H1 (cell line): ENCODE measurements at regions not wholly inside any gene's neighbourhood (a gene's known extent, or its start where the extent isn't known, plus 50 kb on each side); places are given as distances from the start of the nearest gene placed in this dataset.
A peak's percentile ranks its signal among the peaks of the same experiment; 100 is the strongest.

ENCODE experiments used
- CTCF ChIA-PET: fragments of 300-600 bp; sonication (Branson Sonifier 250); formaldehyde crosslinking; loops from one replicate; lab custom pipeline; 2021; ENCODE audit not compliant: partially characterized antibody; lab: Charles Lee
- POLR2A ChIA-PET: fragments of 300-600 bp; sonication (Branson Sonifier 250); formaldehyde crosslinking; loops from one replicate; lab custom pipeline; 2021; ENCODE audit warnings: inconsistent platforms; ENCODE audit not compliant: partially characterized antibody; lab: Charles Lee
- DNase-seq, 2 experiments: peaks; one replicate each; pipeline versions ENCODE4 v3.0.0 to v3.0.0-alpha.2; 2010 to 2022; ENCODE audit warnings: low spot score in 2 of 2, low read depth in 1 of 2, mixed read lengths in 1 of 2
- FAIRE-seq: peaks from 2 replicates; lab custom pipeline; 2011; peaks lifted over from hg19 to GRCh38; lab: Jason Lieb, UNC
- H2AFZ ChIP-seq: 2 replicates; pipeline ENCODE4 v1.8.1; 2012; ENCODE audit warnings: low read length, inconsistent platforms
- H2AK5ac ChIP-seq: 2 replicates; pipeline ENCODE4 v1.6.1; 2013; ENCODE audit warnings: low read depth, low read length
- H2BK120ac ChIP-seq: replicated peaks from 2 replicates; pipeline ENCODE3; 2013; ENCODE audit warnings: low read depth, low read length, inconsistent platforms
- H2BK12ac ChIP-seq: 2 replicates; pipeline ENCODE4 v1.6.1; 2013; ENCODE audit warnings: low read depth, low read length
- H2BK15ac ChIP-seq: 2 replicates; pipeline ENCODE4 v1.6.1; 2013; ENCODE audit warnings: low read length
- H2BK20ac ChIP-seq: 2 replicates; pipeline ENCODE4 v1.6.1; 2013; ENCODE audit warnings: low read length
- H2BK5ac ChIP-seq: 2 replicates; pipeline ENCODE4 v1.6.1; 2013; ENCODE audit warnings: low read depth, low read length
- H3K14ac ChIP-seq: 2 replicates; pipeline ENCODE4 v1.6.1; 2013; ENCODE audit warnings: inconsistent platforms; ENCODE audit not compliant: insufficient read length
- H3K18ac ChIP-seq: 2 replicates; pipeline ENCODE4 v1.6.1; 2013; ENCODE audit warnings: low read length; ENCODE audit errors: extremely low read depth
- H3K23ac ChIP-seq: 2 replicates; pipeline ENCODE4 v1.6.1; 2013; ENCODE audit warnings: inconsistent platforms; ENCODE audit not compliant: insufficient read length
- H3K23me2 ChIP-seq: 2 replicates; pipeline ENCODE4 v1.6.1; 2013; ENCODE audit warnings: low read depth, low read length
- H3K27ac ChIP-seq: 2 replicates; pipeline ENCODE4 v1.6.1; 2011; ENCODE audit warnings: low read depth, low read length, inconsistent platforms
- H3K27me3 ChIP-seq, 4 experiments: replicated peaks in 1 of 4; 1 replicate in 1 of 4; 2 replicates in 3 of 4; pipeline versions ENCODE4 v1.6.1 to v1.8.1; 2011 to 2013; ENCODE audit warnings: low read length in 3 of 4, mild to moderate bottlenecking in 3 of 4, inconsistent platforms in 2 of 4, mixed read lengths in 2 of 4, moderate library complexity in 1 of 4; ENCODE audit not compliant: control insufficient read depth in 3 of 4, insufficient read depth in 3 of 4; ENCODE audit errors: extremely low read depth in 1 of 4
- H3K36me3 ChIP-seq, 4 experiments: 2 replicates each; pipeline versions ENCODE4 v1.6.1 to v1.8.1; 2011 to 2013; ENCODE audit warnings: mild to moderate bottlenecking in 4 of 4, low read length in 3 of 4, moderate library complexity in 2 of 4, control low read depth in 1 of 4, inconsistent platforms in 1 of 4; ENCODE audit not compliant: insufficient read depth in 4 of 4, control insufficient read depth in 2 of 4
- H3K4ac ChIP-seq: replicated peaks from 2 replicates; pipeline ENCODE3; 2013; ENCODE audit warnings: low read length, low read depth, mixed read lengths, inconsistent platforms; ENCODE audit not compliant: insufficient read length
- H3K4me1 ChIP-seq, 4 experiments: replicated peaks in 1 of 4; 1 replicate in 1 of 4; 2 replicates in 3 of 4; pipeline versions ENCODE4 v1.6.1 to v1.8.1; 2011 to 2013; ENCODE audit warnings: low read length in 3 of 4, inconsistent platforms in 2 of 4, mixed read lengths in 1 of 4; ENCODE audit not compliant: insufficient read depth in 4 of 4, control insufficient read depth in 3 of 4
- H3K4me2 ChIP-seq, 2 experiments: 2 replicates each; pipeline versions ENCODE4 v1.6.1 to v1.8.1; 2011 to 2013; ENCODE audit warnings: low read depth in 2 of 2, low read length in 2 of 2, control low read depth in 1 of 2, inconsistent platforms in 1 of 2, mild to moderate bottlenecking in 1 of 2; ENCODE audit not compliant: insufficient read depth in 1 of 2
- H3K4me3 ChIP-seq, 4 experiments: fragments of 200-600, 300-600 bp in 1 of 4; sonication (generic), shearing (Covaris generic), sonication (Bioruptor Twin) in 1 of 4; 2 replicates each; pipeline versions ENCODE4 v1.5.1 to v1.8.1; 2011 to 2016; ENCODE audit warnings: low read length in 4 of 4, low read depth in 3 of 4, control low read depth in 2 of 4, inconsistent platforms in 2 of 4, mild to moderate bottlenecking in 2 of 4, mixed read lengths in 1 of 4, moderate library complexity in 1 of 4; ENCODE audit not compliant: insufficient read depth in 2 of 4; ENCODE audit errors: extremely low read depth in 1 of 4
- H3K56ac ChIP-seq: replicated peaks from 2 replicates; pipeline ENCODE3; 2013; ENCODE audit warnings: low read depth, mild to moderate bottlenecking, mixed read lengths, low read length, inconsistent platforms; ENCODE audit not compliant: insufficient read length
- H3K79me1 ChIP-seq: 2 replicates; pipeline ENCODE4 v1.6.1; 2013; ENCODE audit warnings: low read depth, low read length, control low read depth
- H3K79me2 ChIP-seq, 2 experiments: 2 replicates each; pipeline versions ENCODE4 v1.6.1 to v1.8.1; 2012 to 2013; ENCODE audit warnings: low read length in 2 of 2, mild to moderate bottlenecking in 2 of 2, inconsistent platforms in 1 of 2; ENCODE audit not compliant: insufficient read depth in 2 of 2, control insufficient read depth in 1 of 2
- H3K9ac ChIP-seq, 4 experiments: replicated peaks in 1 of 4; 1 replicate in 1 of 4; 2 replicates in 3 of 4; pipeline versions ENCODE4 v1.6.1 to v1.8.1; 2011 to 2013; ENCODE audit warnings: low read depth in 3 of 4, low read length in 3 of 4, control low read depth in 2 of 4, mild to moderate bottlenecking in 2 of 4, moderate library complexity in 2 of 4, inconsistent platforms in 1 of 4; ENCODE audit errors: extremely low read depth in 1 of 4
- H3K9me3 ChIP-seq, 2 experiments: 2 replicates each; pipeline versions ENCODE4 v1.6.1 to v1.8.1; 2012 to 2013; ENCODE audit warnings: mild to moderate bottlenecking in 2 of 2, moderate library complexity in 2 of 2, control low read depth in 1 of 2, inconsistent platforms in 1 of 2, low read depth in 1 of 2, low read length in 1 of 2, mixed read lengths in 1 of 2; ENCODE audit not compliant: insufficient read depth in 2 of 2
- H4K20me1 ChIP-seq, 2 experiments: replicated peaks in 1 of 2; 2 replicates each; pipeline versions ENCODE3 to v1.8.1; 2011 to 2013; ENCODE audit warnings: inconsistent platforms in 2 of 2, low read length in 2 of 2, mild to moderate bottlenecking in 1 of 2; ENCODE audit not compliant: insufficient read depth in 2 of 2, control insufficient read depth in 1 of 2
- H4K5ac ChIP-seq: 2 replicates; pipeline ENCODE4 v1.6.1; 2013; ENCODE audit warnings: low read length, low read depth, mixed read lengths, inconsistent platforms; ENCODE audit not compliant: insufficient read length
- H4K8ac ChIP-seq: 2 replicates; pipeline ENCODE4 v1.8.0; 2013; ENCODE audit warnings: mild to moderate bottlenecking, moderate library complexity, low read length, inconsistent platforms; ENCODE audit not compliant: insufficient read depth; ENCODE audit errors: extremely low read depth
- H4K91ac ChIP-seq: replicated peaks from 2 replicates; pipeline ENCODE3; 2013; ENCODE audit warnings: low read length, mixed read lengths, inconsistent platforms; ENCODE audit not compliant: insufficient read length
- BRCA1 ChIP-seq: IDR thresholded peaks from 2 replicates; pipeline ENCODE4 v1.6.1; 2012; ENCODE audit warnings: low read depth, low read length, improper control_type of control experiment
- CBX8 ChIP-seq: fragments of 300-800, 300-1000 bp; sonication (generic); IDR thresholded peaks from 2 replicates; pipeline ENCODE4 v1.7.1; 2016; ENCODE audit warnings: low read depth, low read length, borderline replicate concordance
- EP300 ChIP-seq, 2 experiments: IDR thresholded peaks; 1 replicate in 1 of 2; 2 replicates in 1 of 2; pipeline ENCODE4 v1.6.1; 2011 to 2012; ENCODE audit warnings: low read depth in 2 of 2, low read length in 2 of 2, mild to moderate bottlenecking in 2 of 2, borderline replicate concordance in 1 of 2, inconsistent platforms in 1 of 2, moderate library complexity in 1 of 2
- GABPA ChIP-seq: IDR thresholded peaks from 2 replicates; pipeline ENCODE4 v1.6.1; 2011; ENCODE audit warnings: mild to moderate bottlenecking, low read length, moderate library complexity, borderline replicate concordance; ENCODE audit not compliant: insufficient read depth
- GTF2F1 ChIP-seq: IDR thresholded peaks from 2 replicates; pipeline ENCODE4 v1.6.1; 2012; ENCODE audit warnings: low read depth, low read length, improper control_type of control experiment, borderline replicate concordance
- POLR2A ChIP-seq, 2 experiments: IDR thresholded peaks; 1 replicate in 1 of 2; 2 replicates in 1 of 2; pipeline ENCODE4 v1.6.1; 2011; ENCODE audit warnings: low read depth in 2 of 2, low read length in 2 of 2, mild to moderate bottlenecking in 2 of 2; ENCODE audit errors: control extremely low read depth in 1 of 2
- POLR2AphosphoS5 ChIP-seq: IDR thresholded peaks from 2 replicates; pipeline ENCODE4 v1.6.1; 2011; ENCODE audit warnings: low read depth, low read length
- POU5F1 ChIP-seq: IDR thresholded peaks from 2 replicates; pipeline ENCODE4 v1.6.1; 2011; ENCODE audit warnings: low read depth, mild to moderate bottlenecking, low read length, moderate library complexity
- RBBP5 ChIP-seq: IDR thresholded peaks from 2 replicates; pipeline ENCODE4 v1.7.1; 2012; ENCODE audit warnings: low read depth, mild to moderate bottlenecking, inconsistent platforms, low read length, moderate library complexity, borderline replicate concordance
- RFX5 ChIP-seq: IDR thresholded peaks from 2 replicates; pipeline ENCODE4 v1.6.1; 2011; ENCODE audit warnings: low read depth, low read length, improper control_type of control experiment, borderline replicate concordance
- YY1 ChIP-seq: IDR thresholded peaks from 2 replicates; pipeline ENCODE4 v1.6.1; 2011; ENCODE audit warnings: low read depth, mild to moderate bottlenecking, low read length
- WGBS, 2 experiments: shearing (Covaris generic) in 1 of 2; methylation state at CpG; one replicate each; pipeline versions ENCODE4 v1.1.6 to v1.1.7; 2013 to 2015; ENCODE audit warnings: low lambda C conversion rate in 2 of 2, mixed read lengths in 2 of 2, inconsistent platforms in 1 of 2, low coverage in 1 of 2, missing lambda C conversion rate in 1 of 2; ENCODE audit not compliant: insufficient replicate concordance in 2 of 2, insufficient coverage in 1 of 2, insufficient read length in 1 of 2; ENCODE audit errors: extremely low coverage in 1 of 2, missing lambda C conversion rate in 1 of 2; 5-methylcytosine and 5-hydroxymethylcytosine counted together

DNA sequence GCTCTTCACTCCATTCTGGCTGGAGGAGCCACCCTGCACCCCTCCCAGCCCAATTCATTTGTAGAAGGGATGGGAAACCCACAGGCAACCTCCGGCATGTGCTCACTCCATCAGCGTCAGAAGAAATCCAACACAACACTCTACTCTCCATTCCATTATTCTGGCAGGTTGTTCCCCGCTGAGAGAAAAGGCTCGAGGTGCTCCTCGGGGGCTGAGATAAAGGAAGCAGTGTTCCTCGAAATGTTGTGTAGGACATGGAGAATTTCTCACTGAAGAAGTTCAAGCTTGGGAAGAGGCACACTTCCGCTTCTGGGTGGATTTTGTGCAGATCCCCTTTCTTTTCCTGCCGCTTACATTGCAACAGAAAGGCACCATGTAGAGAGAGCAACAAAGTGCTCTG, 355.0 kb upstream of the CFAP20DC start:
- H4K5ac ChIP-seq, result no peak overlapping the region
- FAIRE-seq (no peak), DNase-seq (no peak)
- no peaks in the 10 kb centered on the region for H3K23me2 ChIP-seq
- no peaks in the 10 kb centered on the region for H4K20me1 ChIP-seq
- no peak overlapping the region for H4K91ac ChIP-seq
- H3K27me3 ChIP-seq, result no peaks in the 10 kb centered on the region; a peak in 1 of 7 replicates
- no peak overlapping the region for H2BK12ac ChIP-seq
- WGBS, 2 experiments, result 68% methylated on average over 8 of the region's 8 CpGs; no CpG with 5 or more reads in 1 of the 2 experiments
- no peak overlapping the region for H3K27ac ChIP-seq
- no peak overlapping the region for H3K14ac ChIP-seq
- no peak overlapping the region for H3K18ac ChIP-seq
- no peak overlapping the region for H3K4ac ChIP-seq
- ChIA-PET CTCF (interaction anchor here (1.1 to 1.8 kb wide), 2 partner anchors 14 to 32 kb away, joined by 3 read pairs; no protein-coding TSS in a partner anchor), POLR2A (no interaction called here)
- no peak overlapping the region for H3K23ac ChIP-seq
- peaks cover 0 to 2% (median under 1%) of the 10 kb centered on the region in 4 experiments; a peak in 2 of 7 replicates for H3K4me1 ChIP-seq
- no peak overlapping the region for H4K8ac ChIP-seq
- no peak overlapping the region for H3K56ac ChIP-seq
- H2BK15ac ChIP-seq, result no peak overlapping the region
- TF ChIP-seq POLR2A (IDR thresholded peaks at IDR 0.05; ENCODE audit: control extremely low read depth in 1 of 2, low read depth in 2 of 2, low read length in 2 of 2) (no peak), RBBP5 (no peak), POU5F1 (no peak), CBX8 (no peak), EP300 (IDR thresholded peaks at IDR 0.05; ENCODE audit: borderline replicate concordance in 1 of 2, low read depth in 2 of 2, low read length in 2 of 2) (no peak), RFX5 (no peak), BRCA1 (no peak), YY1 (no peak), POLR2AphosphoS5 (no peak), GABPA (no peak), GTF2F1 (no peak)
- H2AFZ ChIP-seq, result peak overlapping the region; percentile 6; the same call in 1 of the 2 replicates
- no peak overlapping the region for H3K4me3 ChIP-seq
- no peaks in the 10 kb centered on the region for H3K9me3 ChIP-seq
- no peak overlapping the region for H3K9ac ChIP-seq
- H3K79me1 ChIP-seq, result no peaks in the 10 kb centered on the region
- no peak overlapping the region for H2BK5ac ChIP-seq
- H2BK120ac ChIP-seq, result no peak overlapping the region
- no peaks in the 10 kb centered on the region for H3K79me2 ChIP-seq
- no peaks in the 10 kb centered on the region for H3K36me3 ChIP-seq
- no peak overlapping the region for H2BK20ac ChIP-seq
- no peak overlapping the region; a peak in 1 of 4 replicates for H3K4me2 ChIP-seq
- H2AK5ac ChIP-seq, result no peak overlapping the region
